ENCODE measurements at regions not wholly inside any gene's neighbourhood (a gene's known extent, or its start where the extent isn't known, plus 50 kb on each side); places are given as distances from the start of the nearest gene placed in this dataset.

GRCh38 chr15:96266456-96266855, 64.0 kb upstream of the NR2F2 start:
- DNase-seq, result no peak

DNA sequence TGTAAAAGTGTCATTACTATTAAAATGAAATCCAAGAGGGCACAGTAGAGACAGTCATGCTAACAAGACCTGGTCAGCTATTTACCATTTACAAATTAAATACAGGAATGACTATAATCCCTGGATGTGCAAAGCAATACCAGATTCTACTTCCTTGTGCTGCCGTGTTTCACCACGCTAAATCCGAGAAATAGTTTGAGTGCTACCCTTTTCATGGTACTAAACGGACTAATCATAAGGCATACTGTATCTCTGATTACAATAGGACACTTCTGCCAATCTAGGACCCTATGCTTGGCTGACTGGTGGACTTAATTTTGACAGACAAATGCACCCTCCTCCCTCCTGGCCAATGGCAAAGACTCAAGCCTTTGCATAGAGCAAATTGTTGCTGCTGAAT, 63.0 kb upstream of the NR2F2 start:
- no peak for DNase-seq

DNA sequence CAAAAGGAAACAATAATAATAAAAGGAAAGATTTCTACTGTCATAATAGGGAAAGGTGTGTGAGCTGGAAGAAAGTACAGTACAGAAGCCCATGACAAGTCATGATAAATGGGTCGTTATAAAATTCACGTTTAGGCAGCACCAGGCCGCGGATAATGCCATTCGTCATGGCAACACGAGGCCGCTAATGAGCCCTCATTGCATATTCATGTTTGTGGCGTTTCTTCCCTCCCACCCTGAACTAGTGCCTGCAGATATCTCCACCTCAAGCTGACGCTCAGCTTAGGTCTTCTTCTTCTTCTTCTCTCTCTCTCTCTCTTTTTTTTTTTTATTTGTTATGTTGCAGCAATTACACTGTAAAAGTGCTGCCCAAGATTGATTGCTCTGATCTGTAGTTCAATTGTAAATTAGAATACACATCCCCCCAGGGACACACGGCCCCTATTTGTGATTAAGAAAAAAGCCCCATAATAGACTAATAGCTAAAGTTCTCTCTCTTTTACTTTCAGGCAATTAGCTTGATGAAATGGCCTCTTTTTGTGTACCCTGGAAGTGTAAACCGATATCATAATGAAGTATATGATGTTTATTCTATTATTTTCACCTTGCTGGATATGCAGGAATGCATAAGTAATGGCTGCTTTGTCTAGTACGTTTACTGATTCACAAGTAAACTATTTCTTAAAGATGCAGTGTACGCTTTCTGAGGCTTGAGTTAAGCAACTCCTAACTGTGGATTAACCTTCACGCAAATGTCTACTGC, 61.9 kb upstream of the NR2F2 start:
- peak; percentile 21 for DNase-seq

DNA sequence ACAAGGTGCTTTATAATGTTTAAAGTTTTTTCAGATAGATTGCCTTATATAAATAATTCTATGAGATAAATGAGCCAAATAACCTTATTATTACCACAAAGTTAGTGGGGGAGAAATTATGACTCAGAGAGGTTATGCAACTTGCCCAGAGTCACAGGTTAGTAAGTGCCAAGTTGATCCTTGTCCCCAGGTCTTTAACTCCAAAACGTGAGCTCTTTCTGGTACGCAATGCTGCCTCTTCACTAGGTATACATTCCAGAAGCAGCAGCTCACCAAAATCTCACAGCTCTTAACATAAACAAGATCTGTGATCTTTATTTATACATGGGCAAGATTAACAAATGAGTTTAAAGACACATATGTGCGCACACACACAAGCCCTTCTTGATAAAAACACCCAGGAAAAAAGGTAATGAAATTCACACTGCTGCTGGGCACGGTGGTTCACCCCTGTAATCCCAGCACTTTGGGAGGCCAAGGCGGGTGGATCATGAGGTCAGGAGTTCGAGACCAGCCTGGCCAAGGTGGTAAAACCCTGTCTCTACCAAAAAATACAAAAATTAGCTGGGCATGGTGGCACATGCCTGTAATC, 59.8 kb upstream of the NR2F2 start:
- DNase-seq, result no peak

- no peak for DNase-seq
Measured at GRCh38 chr15:96272427-96272826, 58.1 kb upstream of the NR2F2 start.

DNA sequence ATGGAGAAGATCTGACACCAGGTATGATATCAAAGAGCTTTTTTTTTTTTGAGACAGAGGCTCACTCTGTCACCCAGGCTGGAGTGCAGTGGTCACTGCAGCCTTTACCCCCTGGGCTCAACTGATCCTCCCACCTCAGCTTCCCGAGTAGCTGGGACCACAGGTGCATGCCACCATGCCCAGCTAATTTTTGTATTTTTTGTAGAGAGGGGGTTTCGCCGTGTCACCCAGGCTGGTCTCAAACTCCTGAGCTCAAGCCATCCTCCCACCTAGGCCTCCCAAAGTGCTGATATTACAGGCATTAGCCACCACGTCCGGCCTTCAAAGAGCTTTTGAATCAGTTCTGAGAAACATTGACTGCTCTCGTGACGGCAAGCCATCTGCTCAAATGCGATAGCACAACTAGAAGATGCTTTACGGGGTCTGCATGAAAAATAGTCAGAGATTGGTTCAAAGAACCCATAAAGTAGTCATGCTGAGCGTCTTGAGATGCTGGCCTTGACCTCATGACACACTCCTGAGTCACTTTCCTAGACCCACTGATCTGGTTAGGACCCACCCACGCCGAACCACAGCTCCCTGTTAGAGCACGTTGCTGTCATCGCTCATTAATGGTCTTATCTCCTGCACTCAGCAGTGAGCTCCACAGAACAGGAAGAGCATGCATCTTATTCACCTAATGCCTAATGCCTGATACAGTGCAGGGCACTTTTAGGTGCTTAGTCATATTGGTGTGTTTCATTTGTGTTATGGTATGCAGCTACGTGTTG, 57.0 kb upstream of the NR2F2 start:
- DNase-seq, result no peak

DNA sequence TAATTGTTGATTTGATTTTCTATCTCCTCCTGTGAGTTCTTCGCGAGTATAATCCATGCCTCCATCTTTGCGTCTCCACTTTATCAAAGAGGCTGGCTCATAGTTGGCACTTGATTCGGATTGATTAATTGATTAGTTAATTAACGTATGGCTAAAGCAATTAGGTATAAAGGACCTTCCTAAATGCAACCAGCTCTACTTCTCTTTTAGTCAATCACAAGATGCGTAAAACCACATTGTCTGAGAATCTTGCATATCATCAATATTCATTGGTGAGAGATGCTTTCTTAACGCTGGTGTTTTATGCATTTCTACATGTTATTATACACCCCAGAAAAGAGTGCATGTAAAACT, 56.4 kb upstream of the NR2F2 start:
- DNase-seq, result no peak

DNA sequence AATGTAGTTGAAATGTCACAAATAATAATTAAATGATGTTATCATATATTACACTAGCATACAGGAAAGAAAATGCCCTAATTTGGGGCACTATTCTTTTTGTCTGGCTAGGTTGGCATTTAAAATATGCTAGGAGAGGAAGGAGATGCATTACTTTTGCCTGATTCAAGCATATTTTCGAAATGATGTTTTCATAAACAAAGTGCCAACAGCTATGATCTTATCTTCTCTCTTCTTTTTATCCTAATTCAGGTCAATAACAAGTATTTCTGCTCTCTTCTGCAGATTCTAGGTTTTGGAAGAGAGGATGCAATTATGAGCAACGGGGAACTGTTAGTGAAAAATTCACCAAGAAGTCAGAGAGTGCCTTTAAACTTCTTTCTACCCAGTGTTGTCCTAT, 55.8 kb upstream of the NR2F2 start:
- no peak for DNase-seq

- no peak for DNase-seq
Measured at GRCh38 chr15:96276438-96277210, 53.9 kb upstream of the NR2F2 start.
